GM23338 (cell line): ENCODE measurements at regions not wholly inside any gene's neighbourhood (a gene's known extent, or its start where the extent isn't known, plus 50 kb on each side); places are given as distances from the start of the nearest gene placed in this dataset.

ENCODE experiments used
- ATAC-seq: fragments of 200-7000 bp; cut with Tn5 transposase; 3 replicates; pipeline ENCODE4 v1.9.1; 2020
- DNase-seq: peaks from one replicate; pipeline ENCODE4 v3.0.0-alpha.2; 2015; ENCODE audit warnings: low spot score
- H2AFZ ChIP-seq: fragments of 200-600 bp; sonication (generic); 2 replicates; pipeline ENCODE4 v1.8.0; 2016; ENCODE audit warnings: antibody characterized with exemption, mild to moderate bottlenecking, moderate library complexity
- H3F3A ChIP-seq: fragments of 200-600 bp; sonication (generic); replicated peaks from 2 replicates; pipeline ENCODE4 v1.8.0; 2017; ENCODE audit warnings: antibody characterized with exemption, mixed run types, low read depth
- H3K27ac ChIP-seq: fragments of 200-600 bp; sonication (generic); 2 replicates; pipeline ENCODE4 v1.6.1; 2016; ENCODE audit warnings: low read depth
- H3K27me3 ChIP-seq: fragments of 200-600 bp; sonication (generic); 2 replicates; pipeline ENCODE4 v1.8.0; 2016; ENCODE audit warnings: mild to moderate bottlenecking, mixed run types, moderate library complexity; ENCODE audit not compliant: insufficient read depth
- H3K36me3 ChIP-seq: fragments of 200-600 bp; sonication (generic); 2 replicates; pipeline ENCODE4 v1.8.0; 2016; ENCODE audit warnings: mild to moderate bottlenecking; ENCODE audit not compliant: insufficient read depth
- H3K4me1 ChIP-seq: fragments of 200-600 bp; sonication (generic); 2 replicates; pipeline ENCODE4 v1.8.0; 2016; ENCODE audit warnings: mild to moderate bottlenecking, moderate library complexity; ENCODE audit not compliant: insufficient read depth
- H3K4me2 ChIP-seq: fragments of 200-600 bp; sonication (generic); 2 replicates; pipeline ENCODE4 v1.7.1; 2017; ENCODE audit warnings: mixed run types
- H3K4me3 ChIP-seq: fragments of 200-600 bp; sonication (generic); 2 replicates; pipeline ENCODE4 v1.6.1; 2016; ENCODE audit warnings: mixed run types
- H3K79me2 ChIP-seq: fragments of 200-600 bp; sonication (generic); replicated peaks from 2 replicates; pipeline ENCODE4 v1.8.0; 2017; ENCODE audit warnings: mild to moderate bottlenecking; ENCODE audit not compliant: insufficient read depth
- H3K9me2 ChIP-seq: fragments of 200-600 bp; sonication (generic); 2 replicates; pipeline ENCODE4 v1.8.0; 2017; ENCODE audit not compliant: insufficient read depth
- H4K20me1 ChIP-seq: fragments of 200-600 bp; sonication (generic); replicated peaks from 2 replicates; pipeline ENCODE4 v1.8.0; 2017; ENCODE audit warnings: mild to moderate bottlenecking; ENCODE audit not compliant: insufficient read depth
- H3K27ac Mint-ChIP-seq: 2 replicates; pipeline ENCODE4 v1.8.0; 2020; ENCODE audit warnings: inconsistent platforms, mild to moderate bottlenecking, moderate library complexity, mixed read lengths
- H3K27me3 Mint-ChIP-seq: 3 replicates; pipeline ENCODE4 v1.8.0; 2022; ENCODE audit warnings: low read depth, mild to moderate bottlenecking, moderate library complexity, mixed read lengths, inconsistent platforms; ENCODE audit not compliant: insufficient read depth, poor library complexity
- H3K36me3 Mint-ChIP-seq: 3 replicates; pipeline ENCODE4 v1.8.0; 2021; ENCODE audit warnings: low read depth, mild to moderate bottlenecking, inconsistent platforms, moderate library complexity, mixed read lengths
- H3K4me1 Mint-ChIP-seq: 3 replicates; pipeline ENCODE4 v1.8.0; 2020; ENCODE audit warnings: mild to moderate bottlenecking, inconsistent platforms, mixed read lengths
- H3K4me3 Mint-ChIP-seq: 3 replicates; pipeline ENCODE4 v1.8.0; 2021; ENCODE audit warnings: moderate library complexity, mild to moderate bottlenecking, inconsistent platforms, mixed read lengths
- H3K9me3 Mint-ChIP-seq: 3 replicates; pipeline ENCODE4 v1.8.0; 2020; ENCODE audit warnings: moderate library complexity, mild to moderate bottlenecking, inconsistent platforms, mixed read lengths
- CREB1 ChIP-seq: fragments of 250-450 bp; sonication (Bioruptor Pico); IDR thresholded peaks from 2 replicates; pipeline ENCODE4 v1.5.0; 2020; ENCODE audit warnings: low read depth, mild to moderate bottlenecking, moderate library complexity
- ETS1 ChIP-seq: IDR thresholded peaks from 2 replicates; pipeline ENCODE4 v1.6.1; 2016; ENCODE audit warnings: antibody characterized with exemption
- EZH2 ChIP-seq: fragments of 200-600 bp; sonication (generic); IDR thresholded peaks from one replicate; pipeline ENCODE4 v1.8.0; 2017; ENCODE audit warnings: antibody characterized with exemption, mild to moderate bottlenecking, low read depth; ENCODE audit not compliant: unreplicated experiment
- EZH2phosphoT487 ChIP-seq: fragments of 200-600 bp; sonication (generic); IDR thresholded peaks from one replicate; pipeline ENCODE4 v1.8.1; 2018; ENCODE audit warnings: antibody characterized with exemption; ENCODE audit not compliant: unreplicated experiment
- JUNB ChIP-seq: IDR thresholded peaks from one replicate; pipeline ENCODE4 v1.6.1; 2016; ENCODE audit warnings: antibody characterized with exemption; ENCODE audit not compliant: unreplicated experiment
- NANOG ChIP-seq: IDR thresholded peaks from 2 replicates; pipeline ENCODE4 v1.6.1; 2016; ENCODE audit warnings: antibody characterized with exemption, borderline replicate concordance
- POLR2AphosphoS5 ChIP-seq: IDR thresholded peaks from 2 replicates; pipeline ENCODE4 v1.6.1; 2016; ENCODE audit warnings: antibody characterized with exemption, low read depth
- STAT1 ChIP-seq: IDR thresholded peaks from one replicate; pipeline ENCODE4 v1.6.1; 2016; ENCODE audit warnings: antibody characterized with exemption; ENCODE audit not compliant: unreplicated experiment
- ZNF114 ChIP-seq: fragments of 250-450 bp; sonication (Bioruptor Pico); IDR thresholded peaks from 2 replicates; pipeline ENCODE4 v1.5.0; 2020; ENCODE audit warnings: mild to moderate bottlenecking, moderate library complexity
- ZNF331 ChIP-seq: fragments of 250-450 bp; sonication (Bioruptor Pico); IDR thresholded peaks from 2 replicates; pipeline ENCODE4 v1.5.0; 2020; ENCODE audit warnings: low read depth, mild to moderate bottlenecking, moderate library complexity
- TF ChIP-seq, protein P1 (sequence below), 2 experiments: fragments of 200-600 bp in 1 of 2; sonication (generic) in 1 of 2; conservative IDR thresholded peaks; 2 replicates each; pipeline versions ENCODE4 v1.5.1 to v1.6.1; 2016 to 2017; ENCODE audit warnings: antibody characterized with exemption in 2 of 2, low read depth in 2 of 2, mild to moderate bottlenecking in 2 of 2, moderate library complexity in 1 of 2
- TF ChIP-seq, protein P2 (sequence below): IDR thresholded peaks from one replicate; pipeline ENCODE4 v1.6.1; 2018; ENCODE audit warnings: antibody characterized with exemption; ENCODE audit not compliant: unreplicated experiment

GRCh38 chr6:43951063-43951755 is 176.0 kb downstream of the MRPL14 start:
- H3K4me1 Mint-ChIP-seq: peaks cover 5% of the 10 kb centered on the region; the same call in 1 of the 3 replicates
- Histone ChIP-seq H3K79me2 (no peaks in the 10 kb centered on the region), H3K9me2 (no peaks in the 10 kb centered on the region), H3K4me2 (no peak overlapping the region), H2AFZ (no peak overlapping the region), H3K36me3 (no peaks in the 10 kb centered on the region), H3K27ac (no peak overlapping the region), H4K20me1 (no peaks in the 10 kb centered on the region), H3F3A (no peaks in the 10 kb centered on the region), H3K4me1 (no peaks in the 10 kb centered on the region), H3K27me3 (no peaks in the 10 kb centered on the region), H3K4me3 (no peak overlapping the region)
- no peak overlapping the region for H3K27ac Mint-ChIP-seq
- peaks cover 8% of the 10 kb centered on the region for H3K27me3 Mint-ChIP-seq
- ATAC-seq: peak; percentile 98
- H3K9me3 Mint-ChIP-seq: 0 out of 3 replicates have a peak, but pooled peaks cover under 1% of the 10 kb centered on the region
- DNase-seq: peak; percentile 86
- TF ChIP-seq, protein P1, sequence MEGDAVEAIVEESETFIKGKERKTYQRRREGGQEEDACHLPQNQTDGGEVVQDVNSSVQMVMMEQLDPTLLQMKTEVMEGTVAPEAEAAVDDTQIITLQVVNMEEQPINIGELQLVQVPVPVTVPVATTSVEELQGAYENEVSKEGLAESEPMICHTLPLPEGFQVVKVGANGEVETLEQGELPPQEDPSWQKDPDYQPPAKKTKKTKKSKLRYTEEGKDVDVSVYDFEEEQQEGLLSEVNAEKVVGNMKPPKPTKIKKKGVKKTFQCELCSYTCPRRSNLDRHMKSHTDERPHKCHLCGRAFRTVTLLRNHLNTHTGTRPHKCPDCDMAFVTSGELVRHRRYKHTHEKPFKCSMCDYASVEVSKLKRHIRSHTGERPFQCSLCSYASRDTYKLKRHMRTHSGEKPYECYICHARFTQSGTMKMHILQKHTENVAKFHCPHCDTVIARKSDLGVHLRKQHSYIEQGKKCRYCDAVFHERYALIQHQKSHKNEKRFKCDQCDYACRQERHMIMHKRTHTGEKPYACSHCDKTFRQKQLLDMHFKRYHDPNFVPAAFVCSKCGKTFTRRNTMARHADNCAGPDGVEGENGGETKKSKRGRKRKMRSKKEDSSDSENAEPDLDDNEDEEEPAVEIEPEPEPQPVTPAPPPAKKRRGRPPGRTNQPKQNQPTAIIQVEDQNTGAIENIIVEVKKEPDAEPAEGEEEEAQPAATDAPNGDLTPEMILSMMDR (conservative IDR thresholded peaks at IDR 0.05; ENCODE audit: low read depth in 2 of 2): peak; percentile 72 to 96
- no peak for TF ChIP-seq CREB1 (CRISPR knock-in tag)
- no peaks in the 10 kb centered on the region for H3K36me3 Mint-ChIP-seq
- H3K4me3 Mint-ChIP-seq: no peak overlapping the region

- no peak for ATAC-seq
- no peak overlapping the region for H3K27ac Mint-ChIP-seq
- H3K79me2 ChIP-seq: no peaks in the 10 kb centered on the region
- TF ChIP-seq, protein P1 (conservative IDR thresholded peaks at IDR 0.05; ENCODE audit: low read depth in 2 of 2): no peak
- TF ChIP-seq POLR2AphosphoS5 (no peak), ZNF114 (CRISPR knock-in tag) (no peak), CREB1 (CRISPR knock-in tag) (no peak), EZH2 (no peak), STAT1 (no peak), EZH2phosphoT487 (no peak), ETS1 (no peak), NANOG (no peak), ZNF331 (CRISPR knock-in tag) (no peak), JUNB (no peak)
- TF ChIP-seq, protein P2, sequence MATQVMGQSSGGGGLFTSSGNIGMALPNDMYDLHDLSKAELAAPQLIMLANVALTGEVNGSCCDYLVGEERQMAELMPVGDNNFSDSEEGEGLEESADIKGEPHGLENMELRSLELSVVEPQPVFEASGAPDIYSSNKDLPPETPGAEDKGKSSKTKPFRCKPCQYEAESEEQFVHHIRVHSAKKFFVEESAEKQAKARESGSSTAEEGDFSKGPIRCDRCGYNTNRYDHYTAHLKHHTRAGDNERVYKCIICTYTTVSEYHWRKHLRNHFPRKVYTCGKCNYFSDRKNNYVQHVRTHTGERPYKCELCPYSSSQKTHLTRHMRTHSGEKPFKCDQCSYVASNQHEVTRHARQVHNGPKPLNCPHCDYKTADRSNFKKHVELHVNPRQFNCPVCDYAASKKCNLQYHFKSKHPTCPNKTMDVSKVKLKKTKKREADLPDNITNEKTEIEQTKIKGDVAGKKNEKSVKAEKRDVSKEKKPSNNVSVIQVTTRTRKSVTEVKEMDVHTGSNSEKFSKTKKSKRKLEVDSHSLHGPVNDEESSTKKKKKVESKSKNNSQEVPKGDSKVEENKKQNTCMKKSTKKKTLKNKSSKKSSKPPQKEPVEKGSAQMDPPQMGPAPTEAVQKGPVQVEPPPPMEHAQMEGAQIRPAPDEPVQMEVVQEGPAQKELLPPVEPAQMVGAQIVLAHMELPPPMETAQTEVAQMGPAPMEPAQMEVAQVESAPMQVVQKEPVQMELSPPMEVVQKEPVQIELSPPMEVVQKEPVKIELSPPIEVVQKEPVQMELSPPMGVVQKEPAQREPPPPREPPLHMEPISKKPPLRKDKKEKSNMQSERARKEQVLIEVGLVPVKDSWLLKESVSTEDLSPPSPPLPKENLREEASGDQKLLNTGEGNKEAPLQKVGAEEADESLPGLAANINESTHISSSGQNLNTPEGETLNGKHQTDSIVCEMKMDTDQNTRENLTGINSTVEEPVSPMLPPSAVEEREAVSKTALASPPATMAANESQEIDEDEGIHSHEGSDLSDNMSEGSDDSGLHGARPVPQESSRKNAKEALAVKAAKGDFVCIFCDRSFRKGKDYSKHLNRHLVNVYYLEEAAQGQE: no peak
These were observed 176.6 kb downstream of the MRPL14 start for GRCh38 chr6:43950731-43951062.

More at GRCh38 chr6:43950731-43951062, 176.6 kb downstream of the MRPL14 start:
- no peak for DNase-seq
- Mint-ChIP-seq H3K9me3 (no peaks in the 10 kb centered on the region), H3K4me3 (no peak overlapping the region), H3K36me3 (no peaks in the 10 kb centered on the region), H3K4me1 (peaks cover 5% of the 10 kb centered on the region; the same call in 1 of the 3 replicates), H3K27me3 (peaks cover 8% of the 10 kb centered on the region)
- no peaks in the 10 kb centered on the region for H3K36me3 ChIP-seq
- no peak overlapping the region for H3K27ac ChIP-seq
- no peaks in the 10 kb centered on the region for H3F3A ChIP-seq
- no peaks in the 10 kb centered on the region for H4K20me1 ChIP-seq
- no peaks in the 10 kb centered on the region for H3K27me3 ChIP-seq
- H3K9me2 ChIP-seq: no peaks in the 10 kb centered on the region
- H3K4me3 ChIP-seq: no peak overlapping the region
- no peak overlapping the region for H3K4me2 ChIP-seq
- H3K4me1 ChIP-seq: no peaks in the 10 kb centered on the region
- no peak overlapping the region for H2AFZ ChIP-seq
